MM.1S (cell line): ENCODE measurements at regions not wholly inside any gene's neighbourhood (a gene's known extent, or its start where the extent isn't known, plus 50 kb on each side); places are given as distances from the start of the nearest gene placed in this dataset.

Experiments
- CTCF ChIP-seq: fragments of 300-600 bp; sonication (generic); IDR thresholded peaks from 2 replicates; pipeline ENCODE4 v1.5.1; 2016; ENCODE audit warnings: antibody characterized with exemption, low read length, mixed read lengths
- EZH2 ChIP-seq: fragments of 300-600 bp; sonication (generic); optimal IDR thresholded peaks from 2 replicates; pipeline ENCODE3; 2017; ENCODE audit warnings: low read depth, mild to moderate bottlenecking, antibody characterized with exemption, low read length, mixed read lengths

DNA sequence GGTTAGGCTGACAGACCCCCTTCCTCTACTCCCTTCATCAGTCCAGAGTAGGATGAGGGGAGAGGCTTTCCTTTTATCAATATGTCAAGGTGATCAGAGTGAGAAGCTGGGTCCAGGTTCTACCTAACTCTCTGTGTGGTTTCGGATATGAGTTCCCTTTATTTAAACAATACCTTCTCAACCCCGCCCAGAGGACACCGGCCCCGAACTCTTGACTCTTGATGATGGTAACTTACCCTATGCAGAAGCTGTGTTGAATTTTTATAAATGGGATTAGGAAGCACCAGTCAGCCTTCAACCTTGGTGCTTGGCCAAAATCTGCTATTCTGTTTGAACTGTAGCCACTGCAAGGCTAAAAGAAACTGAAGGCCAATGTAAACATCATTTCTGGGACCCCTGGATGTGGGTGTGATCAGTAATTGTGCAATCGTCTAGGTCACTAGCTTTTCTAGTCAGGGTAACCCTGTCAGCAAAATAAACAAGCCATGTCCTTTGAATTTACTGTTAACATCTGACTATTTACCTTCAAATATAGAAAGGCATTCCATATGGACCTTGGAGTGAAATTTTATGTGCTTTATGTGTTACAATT, 398.3 kb downstream of the SEC16B start:
- TF ChIP-seq CTCF (no peak), EZH2 (no peak)
